Activated naive CD4-positive, alpha-beta T cell (primary cell): ENCODE measurements at regions not wholly inside any gene's neighbourhood (a gene's known extent, or its start where the extent isn't known, plus 50 kb on each side); places are given as distances from the start of the nearest gene placed in this dataset.

Experiments used
- DNase-seq, 4 experiments: peaks; one replicate each; lab custom pipeline; 2025; lab: John Stamatoyannopoulos, UW

DNA sequence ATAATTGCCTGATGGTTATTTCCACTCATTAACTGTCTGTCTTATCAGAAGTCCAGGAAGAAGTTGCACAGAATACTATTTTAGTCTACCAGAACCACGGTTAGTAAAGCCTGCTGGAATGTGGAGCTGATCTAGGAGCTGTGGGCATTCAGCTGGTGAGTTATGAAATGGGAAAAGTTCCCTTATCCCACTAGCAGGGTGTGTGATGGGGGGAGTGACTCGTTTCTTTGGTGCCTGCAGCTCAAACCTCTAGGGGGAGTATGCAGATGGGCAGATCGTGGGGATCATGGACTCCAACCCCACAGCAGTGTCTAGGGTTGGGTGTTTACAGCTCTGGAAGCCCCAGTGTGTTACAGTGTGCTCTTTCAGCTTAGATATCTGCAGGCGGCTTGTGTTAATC lies 305.7 kb upstream of the BOD1L1 start:
- DNase-seq, result no peak

DNA sequence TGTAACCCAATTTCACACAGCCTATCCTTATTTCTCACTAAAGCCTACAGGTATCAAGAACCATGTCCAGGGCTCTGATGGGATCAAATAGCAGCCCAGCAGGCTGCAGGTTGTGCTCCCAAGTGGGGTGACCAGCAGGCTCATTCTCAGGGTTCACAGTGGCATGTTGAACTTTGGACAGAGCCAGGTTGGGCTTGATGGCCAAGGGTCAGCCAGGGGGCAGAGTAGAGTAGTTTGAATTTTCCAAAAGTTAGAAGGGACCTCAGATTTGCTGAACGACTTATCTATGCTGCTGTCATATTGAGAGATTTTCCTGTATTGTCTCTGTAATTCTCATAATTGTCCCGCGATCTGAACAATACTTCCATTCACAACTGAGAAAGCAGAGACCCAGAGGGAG lies 310.8 kb upstream of the BOD1L1 start:
- no peak for DNase-seq

DNA sequence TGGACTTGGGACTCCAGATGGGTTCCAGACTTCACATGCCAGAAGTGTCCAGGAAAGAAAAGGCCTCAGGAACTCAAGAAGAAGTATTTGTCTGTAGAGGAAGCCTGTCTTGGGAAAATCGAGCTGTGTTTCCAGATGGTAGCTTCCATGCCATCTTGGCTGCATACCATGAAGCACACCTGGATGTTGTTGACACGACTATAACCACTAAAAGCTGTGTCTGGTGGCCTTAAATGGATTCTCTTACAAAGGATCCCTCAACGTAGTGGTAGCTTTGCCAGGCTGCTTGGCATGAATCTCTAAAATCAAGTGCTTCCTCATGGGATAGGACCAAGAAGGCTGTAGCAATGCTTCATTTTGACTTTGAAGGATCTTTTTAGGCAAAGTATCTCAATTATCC lies 313.4 kb upstream of the BOD1L1 start:
- no peak for DNase-seq

DNA sequence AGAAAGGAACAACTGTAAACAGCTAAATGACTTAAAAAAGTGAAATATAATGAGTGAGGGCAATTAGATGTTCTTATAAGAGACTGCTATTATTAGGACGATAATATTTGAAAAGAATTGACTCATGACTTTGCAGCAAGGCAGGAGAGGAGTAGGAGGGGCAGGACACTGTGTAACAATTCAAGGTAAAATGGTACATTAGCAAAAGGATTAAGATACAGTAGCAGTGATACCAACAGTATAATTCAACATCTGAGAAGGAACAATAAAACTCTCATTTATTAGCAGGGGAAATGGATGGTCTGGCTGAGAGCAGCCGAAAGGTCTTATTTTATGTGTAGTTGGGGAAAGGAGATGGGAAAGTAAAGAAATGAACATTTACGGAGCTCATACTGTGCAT lies 315.5 kb upstream of the BOD1L1 start:
- no peak for DNase-seq

DNA sequence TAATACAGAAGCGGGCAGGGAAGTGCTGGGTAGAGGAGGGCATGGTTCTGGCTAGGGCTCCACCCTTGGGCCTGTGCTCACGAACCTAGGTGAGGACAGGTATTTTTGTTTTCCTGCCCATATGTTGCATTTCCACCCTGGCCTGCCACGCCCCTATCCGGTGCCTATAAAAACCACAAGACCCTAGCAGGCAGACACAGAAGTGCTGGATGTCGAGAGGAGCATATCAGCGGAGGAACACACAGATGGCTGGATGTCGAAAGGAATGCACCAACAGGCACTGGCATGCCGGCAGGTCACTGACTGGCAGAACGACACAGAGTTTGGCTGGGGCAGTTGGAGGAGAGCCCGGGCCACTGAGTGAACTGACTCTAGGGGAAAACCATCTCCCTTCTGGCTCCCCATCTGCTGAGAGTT lies 316.6 kb upstream of the BOD1L1 start:
- DNase-seq, result no peak

DNA sequence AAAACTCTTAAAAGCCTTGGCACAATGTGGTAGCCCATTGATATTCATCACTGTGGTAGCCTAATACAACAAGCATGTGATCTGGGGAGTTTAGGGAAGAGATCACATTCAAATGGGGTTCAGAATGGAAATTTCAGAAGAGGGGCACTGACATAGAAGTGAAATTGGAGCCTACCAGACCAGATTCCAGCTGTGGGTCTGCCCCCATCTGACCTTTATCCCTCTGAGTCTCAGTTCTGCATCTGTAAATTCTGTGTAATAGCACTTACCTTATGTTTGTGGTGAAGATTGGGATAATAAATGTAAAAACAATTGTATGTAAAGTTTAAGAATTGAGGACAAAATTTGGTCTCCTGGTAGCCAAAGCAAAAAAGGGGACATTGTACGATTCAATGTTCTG lies 320.4 kb upstream of the BOD1L1 start:
- no peak for DNase-seq

DNA sequence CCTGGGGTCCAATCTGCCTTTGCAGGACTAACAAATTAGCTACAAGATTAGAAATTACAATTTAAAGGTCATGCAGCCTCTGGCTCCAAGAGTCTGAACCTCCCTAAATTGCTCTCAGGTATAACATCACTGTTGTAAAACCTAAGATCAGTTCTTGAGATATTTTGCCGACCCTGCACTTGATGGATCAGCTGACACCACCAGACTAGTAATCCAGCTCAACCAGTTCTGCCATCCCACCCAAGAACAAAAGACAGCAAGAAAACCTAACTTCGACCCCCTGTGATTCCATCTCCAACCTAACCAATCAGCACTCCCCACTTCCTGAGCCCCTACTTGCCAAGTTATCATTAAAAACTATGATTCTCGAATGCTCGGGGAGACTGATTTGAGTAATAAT lies 323.0 kb upstream of the BOD1L1 start:
- DNase-seq, result no peak

DNA sequence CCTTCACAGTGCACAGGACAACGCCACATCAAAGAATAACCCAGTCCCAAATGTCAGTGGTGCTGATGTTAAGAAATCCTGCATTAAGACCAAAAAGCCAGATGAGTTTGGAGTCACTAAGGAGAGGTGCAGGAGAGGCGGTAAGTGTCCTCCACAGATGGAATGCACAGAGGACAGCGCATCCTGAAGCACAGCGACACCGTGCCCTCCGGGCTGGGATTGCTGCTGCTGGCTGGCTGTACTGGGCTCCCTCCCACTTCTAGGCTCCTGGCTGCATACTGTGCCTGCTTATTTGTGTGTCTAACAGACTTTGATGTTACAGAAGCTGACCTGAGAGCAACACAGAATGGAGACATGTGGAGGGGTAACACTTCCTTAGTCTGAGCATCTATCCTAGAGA lies 325.6 kb upstream of the BOD1L1 start:
- no peak for DNase-seq

DNA sequence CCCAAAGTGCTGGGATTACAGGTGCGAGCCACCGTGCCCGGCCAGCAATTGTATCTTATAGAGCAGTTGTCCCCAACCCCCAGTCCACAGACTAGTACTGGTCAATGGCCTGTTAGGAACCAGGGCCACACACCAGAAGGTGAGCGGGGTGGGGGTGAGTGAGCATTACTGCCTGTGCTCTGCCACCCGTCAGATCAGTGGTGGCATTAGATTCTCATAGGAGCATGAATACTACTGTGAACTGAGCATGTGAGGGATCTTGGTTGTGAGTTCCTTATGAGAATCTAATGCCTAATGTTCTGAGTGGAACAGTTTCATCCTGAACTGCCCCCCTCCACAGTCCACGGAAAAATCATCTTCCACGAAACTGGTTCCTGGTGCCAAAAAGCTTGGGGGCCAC lies 328.0 kb upstream of the BOD1L1 start:
- no peak for DNase-seq

DNA sequence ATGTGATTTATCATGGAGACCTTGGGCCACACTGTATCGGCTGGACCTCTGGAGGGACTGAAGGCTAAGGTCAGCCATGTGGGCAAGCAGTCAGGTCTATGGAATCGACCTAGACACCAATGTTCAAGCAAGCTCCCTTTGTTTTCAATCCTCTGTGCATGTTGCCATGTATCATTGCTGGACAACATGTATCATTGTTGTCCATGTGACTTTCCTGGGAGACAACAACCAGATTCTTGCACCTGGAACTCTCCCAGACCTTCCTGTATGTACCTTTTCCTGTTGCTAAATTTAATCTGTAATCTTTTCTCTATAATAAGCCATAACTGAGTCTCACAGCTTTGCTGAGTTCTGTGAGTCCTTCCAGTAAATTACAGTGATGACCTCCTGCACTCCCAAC lies 329.4 kb upstream of the BOD1L1 start:
- DNase-seq, result no peak

DNA sequence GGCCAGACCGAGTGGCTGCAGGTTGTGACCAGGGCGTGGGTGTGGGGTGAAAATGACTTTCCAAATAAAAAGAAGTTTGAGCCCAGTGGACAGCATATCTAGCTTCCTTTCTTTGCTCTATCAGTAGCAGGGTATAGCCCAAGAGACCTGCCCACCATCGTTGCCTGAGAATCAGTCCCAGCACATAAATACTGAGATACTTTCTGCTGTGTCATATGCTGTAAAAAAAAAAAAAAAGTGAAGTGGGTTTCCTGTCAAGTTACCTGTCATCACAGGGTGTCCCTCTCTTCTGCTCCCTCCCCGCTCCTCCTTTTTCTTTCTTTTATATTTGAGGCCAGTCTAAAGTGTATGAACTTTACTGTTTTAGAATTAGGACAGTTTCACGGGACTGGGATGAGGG lies 330.3 kb upstream of the BOD1L1 start:
- no peak for DNase-seq

DNA sequence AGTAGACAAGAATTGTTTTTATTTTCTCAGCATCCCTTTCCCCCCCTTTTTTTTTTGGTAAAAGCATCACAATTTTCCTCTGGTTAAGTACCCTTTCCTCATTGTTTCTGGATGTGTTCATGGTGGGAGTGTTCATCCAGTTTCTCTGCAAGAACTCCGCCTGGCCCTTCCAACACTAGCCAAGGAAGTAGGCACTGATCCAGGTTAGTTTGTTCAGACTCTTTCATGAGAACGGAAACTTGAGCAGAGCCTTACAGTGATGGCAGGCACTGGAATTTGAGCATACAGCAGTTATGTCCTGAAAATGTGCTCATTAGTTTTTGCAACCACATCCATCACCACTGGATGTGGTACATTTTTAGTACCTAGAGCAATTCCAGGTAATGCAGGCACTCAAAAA lies 336.1 kb upstream of the BOD1L1 start:
- DNase-seq, result no peak

DNA sequence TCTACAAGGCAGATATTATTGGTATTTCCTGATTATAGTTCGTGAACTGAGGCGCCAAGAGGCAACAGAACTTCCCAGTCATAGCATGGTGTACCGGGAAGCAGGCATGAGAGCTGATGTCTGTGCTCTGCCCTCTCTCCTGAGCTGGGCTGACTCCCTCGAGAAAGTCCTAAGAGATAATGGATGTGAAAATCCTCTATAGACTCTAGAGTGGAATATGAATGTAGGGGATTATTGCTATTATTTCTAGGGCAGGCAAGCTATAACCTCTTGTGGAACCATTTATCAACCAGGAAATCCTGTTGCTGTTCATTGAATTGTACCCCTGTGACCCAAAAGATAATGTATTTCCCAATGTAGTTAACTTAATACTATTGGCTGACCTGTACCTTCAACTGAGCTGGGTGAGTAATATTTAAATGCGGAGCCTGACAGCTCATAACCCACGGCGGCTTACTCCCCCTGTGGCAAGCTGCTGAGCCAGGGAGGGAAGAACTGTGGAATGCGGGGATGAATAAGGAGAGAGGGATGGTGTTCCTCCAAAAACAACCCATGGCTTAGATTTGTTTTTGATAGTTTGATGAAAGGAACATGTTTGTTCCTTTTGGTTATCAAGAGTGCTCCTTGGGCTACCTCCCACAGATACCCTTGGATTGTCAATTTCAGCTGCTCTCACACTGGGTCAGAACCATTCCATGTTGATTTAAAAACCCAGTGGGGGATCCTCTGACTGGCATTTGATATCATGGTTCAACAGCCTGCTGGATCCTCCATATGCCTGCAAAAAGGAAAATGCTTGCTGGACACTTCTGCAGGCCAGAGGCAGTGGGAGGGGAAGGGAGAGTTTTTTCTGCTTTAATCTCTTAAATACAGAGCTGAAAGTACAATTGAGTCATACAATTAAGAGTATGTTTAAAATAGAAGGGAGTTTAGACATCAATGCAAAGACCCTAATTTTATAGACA lies 339.0 kb upstream of the BOD1L1 start:
- DNase-seq, result no peak

DNA sequence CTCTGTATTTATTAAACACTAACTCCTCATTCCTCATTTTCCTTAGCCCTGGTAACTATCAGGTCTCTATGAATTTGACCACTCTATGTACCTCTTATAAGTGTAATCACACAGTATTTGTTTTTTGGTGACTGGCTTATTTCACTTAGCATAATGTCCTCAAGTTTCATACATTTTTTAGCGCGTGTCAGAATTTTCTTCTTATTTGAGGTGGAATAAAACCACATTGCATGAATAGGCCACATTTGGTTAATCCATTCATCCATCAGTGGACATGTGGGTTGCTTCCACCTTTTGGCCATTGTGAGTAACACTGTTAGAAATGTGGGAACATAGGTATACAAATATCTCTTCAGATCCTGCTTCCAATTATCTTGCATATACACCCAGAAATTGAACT lies 341.2 kb upstream of the BOD1L1 start:
- no peak for DNase-seq

DNA sequence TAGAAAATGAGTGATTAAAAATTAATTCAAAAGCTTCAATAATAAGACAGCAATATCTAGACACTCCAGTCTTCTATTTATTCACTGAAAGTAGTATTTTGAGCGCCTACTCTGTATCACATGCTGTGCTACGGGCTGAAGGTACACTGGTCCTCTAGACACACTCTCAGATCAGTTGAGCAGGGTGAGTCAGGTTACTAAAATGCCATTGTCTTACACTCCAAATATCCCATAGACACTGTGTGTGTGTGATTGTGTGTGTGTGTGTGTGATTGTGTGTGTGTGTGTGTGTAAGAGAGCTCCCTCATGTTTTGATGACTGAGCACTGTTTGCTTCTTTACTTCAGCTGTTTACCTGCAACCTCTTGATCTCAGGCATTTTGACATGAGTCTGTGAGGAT lies 342.8 kb upstream of the BOD1L1 start:
- no peak for DNase-seq

DNA sequence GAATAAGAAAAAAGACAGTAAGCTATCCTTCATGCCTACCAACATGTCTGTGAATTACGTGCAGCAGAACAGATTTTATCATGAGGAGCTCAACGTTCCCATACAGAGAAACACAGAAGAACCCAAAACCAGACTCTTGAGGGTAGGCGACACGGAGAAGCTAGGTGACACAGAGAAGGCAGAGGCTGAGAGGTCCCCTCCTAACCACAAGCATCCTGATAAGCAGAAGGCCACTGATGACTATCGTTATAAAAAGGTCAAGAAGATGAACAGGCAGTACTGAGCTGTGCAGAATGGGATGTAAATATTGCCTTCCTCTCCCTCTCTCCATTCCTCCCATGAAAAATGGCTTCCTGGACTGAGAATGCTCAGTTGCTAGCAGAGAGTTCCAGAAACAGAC lies 350.2 kb upstream of the BOD1L1 start:
- DNase-seq, result no peak

DNA sequence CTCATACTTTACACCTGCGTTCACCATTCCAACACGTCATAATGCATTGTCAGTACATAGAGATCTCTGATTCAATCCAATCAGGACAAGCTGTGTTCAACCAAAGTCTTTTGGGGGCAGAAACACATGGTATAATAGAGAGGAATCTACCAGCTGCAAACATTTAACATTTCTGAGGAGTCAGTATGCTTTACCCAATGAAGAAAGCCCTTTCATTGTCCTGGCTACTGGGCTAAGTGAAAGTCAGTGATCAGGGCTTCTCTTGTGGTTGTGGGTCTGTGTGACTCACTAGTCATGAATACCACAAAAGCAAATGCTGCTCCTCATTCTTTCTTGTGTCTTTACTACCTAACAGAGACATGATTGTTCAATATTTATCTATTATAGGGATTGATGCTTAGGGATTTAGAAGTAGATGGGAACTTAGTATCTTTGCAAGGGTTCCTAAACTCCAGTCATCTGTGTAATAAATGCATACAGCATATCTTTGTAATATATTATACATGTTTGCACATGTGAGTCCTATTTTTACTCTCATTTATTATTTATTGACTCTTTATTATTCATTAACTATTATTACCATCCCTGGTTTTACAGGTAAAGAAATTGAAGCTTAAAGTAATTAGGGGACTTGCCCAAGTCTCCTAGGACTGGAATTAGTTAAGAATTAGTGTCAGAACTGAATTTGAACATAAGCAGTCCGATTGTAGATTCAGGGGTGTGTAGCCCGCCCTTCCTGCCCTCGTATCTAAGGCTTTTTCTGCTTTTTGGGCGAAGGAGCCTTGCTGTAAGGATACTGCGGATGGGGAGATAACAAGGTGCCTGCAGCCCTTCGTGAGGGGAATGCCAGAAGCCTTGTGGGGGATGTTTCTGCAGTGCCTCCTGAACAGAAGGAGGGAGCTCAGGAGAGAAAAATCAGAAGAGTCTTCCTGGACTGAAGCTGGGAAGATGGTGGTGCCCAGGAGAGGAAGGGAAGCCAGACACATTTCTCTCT lies 353.1 kb upstream of the BOD1L1 start:
- DNase-seq, result no peak

DNA sequence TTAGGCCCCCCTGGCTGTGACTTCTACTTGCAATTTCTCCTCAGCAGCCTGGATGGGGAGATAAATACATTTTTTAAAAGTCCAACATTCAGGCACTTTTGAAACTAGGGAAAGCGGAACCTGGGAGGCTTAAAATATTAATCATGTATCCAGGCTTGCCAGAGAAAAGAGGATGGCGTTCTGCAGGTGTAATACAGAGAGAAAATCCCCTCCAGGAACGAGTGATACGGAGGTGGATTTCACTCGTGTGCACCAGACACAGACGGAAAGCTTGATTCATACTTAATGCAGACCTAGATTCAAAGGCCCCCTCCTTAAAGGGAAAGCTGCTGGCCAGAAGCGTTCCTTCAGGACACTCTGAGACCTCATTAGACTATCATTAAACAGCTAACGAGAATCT lies 354.0 kb upstream of the BOD1L1 start:
- no peak for DNase-seq

DNA sequence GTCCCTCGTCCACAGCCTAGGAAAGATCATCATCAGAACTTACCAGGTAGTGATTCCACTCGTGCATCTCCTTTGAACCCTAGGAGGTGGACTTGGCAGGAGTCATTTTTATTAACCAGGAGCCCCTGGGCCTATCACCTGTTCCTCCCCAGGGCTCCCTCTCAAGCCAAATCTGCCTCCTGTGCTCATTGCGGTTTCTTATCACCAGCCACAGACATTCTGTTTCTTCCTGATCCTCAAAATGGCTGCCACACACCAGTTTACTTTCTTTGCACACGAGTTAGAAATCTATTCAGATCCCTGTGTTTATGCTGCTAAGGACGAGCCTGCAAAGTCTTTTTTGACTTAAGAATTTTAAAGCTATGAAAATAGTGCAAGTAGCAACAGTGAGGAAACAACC lies 354.5 kb upstream of the BOD1L1 start:
- DNase-seq, result no peak

DNA sequence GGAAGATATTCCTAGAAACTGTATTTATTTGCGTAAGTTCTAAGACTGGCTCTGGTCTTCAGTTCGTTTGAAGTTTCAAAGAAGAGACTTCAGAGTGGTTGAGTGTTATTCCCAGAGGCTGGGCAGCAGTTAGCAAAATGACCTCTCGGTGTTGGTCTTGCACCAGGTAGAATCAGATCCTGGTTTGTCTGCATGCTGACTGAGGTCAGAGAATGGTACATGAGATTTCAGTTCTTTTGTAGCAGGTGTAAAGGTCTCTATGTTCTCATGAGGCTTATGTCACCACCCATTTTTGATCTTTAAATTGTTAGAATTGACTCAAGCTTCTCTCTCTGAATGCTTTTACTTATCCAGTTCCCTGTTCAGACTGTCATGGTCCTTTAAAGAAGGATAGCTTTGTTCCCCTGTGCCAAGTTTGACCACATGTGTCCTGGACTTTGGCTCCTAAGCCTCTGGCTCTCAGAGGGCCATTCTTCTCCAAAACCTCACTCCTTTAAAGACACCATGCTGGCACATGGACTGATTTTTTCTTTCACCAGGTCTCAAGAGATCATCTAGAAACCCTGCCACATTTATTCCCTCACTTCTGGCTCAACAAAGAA lies 355.8 kb upstream of the BOD1L1 start:
- DNase-seq, result no peak

DNA sequence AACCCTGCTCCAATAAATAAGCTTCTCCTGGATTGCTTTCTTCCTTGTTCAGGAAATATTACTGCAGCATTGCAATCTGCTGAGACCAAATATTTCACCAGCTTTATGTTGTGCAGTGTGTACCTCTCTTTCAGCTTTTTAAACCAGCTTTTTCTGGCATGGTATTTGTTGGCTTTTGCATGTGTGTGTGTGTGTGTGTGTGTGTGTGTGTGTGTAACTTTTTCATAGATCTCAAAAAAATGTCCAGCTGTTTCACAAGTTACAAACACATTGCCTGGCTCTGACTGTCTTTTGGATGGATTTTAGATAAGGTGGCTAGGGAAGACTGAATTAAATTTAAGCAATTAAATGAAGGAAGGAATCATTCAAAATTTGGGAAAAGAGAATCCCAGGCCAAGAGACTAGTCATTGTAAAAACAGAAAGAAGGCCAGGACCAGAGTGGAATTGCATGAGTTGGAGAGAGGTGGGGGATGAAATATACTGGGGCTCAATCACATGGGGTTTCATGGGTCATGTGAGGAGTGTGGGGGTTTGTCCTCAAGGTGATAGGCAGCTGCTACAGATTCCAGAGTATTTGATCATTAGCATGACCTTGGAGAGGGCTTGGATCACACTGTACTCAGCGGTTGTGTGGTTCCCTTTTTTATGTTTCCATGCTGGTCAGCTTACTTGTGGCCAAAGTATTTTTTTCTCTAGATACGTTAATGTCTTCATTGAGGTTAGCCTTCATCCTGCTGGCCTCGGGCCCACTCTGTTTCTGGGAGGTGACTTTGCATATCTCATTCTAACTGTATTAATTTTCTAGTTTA lies 357.7 kb upstream of the BOD1L1 start:
- DNase-seq, result no peak

DNA sequence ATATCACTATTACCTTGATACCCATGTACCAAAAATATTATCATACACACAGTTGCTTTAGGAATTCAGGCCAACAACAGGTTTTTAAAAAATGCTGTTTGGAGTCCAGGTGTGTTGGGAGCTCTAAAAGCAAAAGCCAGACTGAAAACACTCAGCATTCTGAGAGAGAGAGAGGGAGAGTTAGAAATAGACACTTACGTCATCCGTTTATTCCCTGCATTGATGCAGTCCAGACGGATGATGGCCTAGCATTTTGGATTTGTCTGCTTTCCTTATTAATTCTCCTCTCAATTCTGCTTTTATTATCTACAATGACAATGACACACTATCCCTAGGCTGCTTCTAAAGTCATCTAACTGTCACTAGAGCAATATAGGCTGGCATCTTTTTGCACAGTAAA lies 358.3 kb upstream of the BOD1L1 start:
- DNase-seq, result no peak
